SH-SY5Y (cell line): ENCODE measurements at regions not wholly inside any gene's neighbourhood (a gene's known extent, or its start where the extent isn't known, plus 50 kb on each side); places are given as distances from the start of the nearest gene placed in this dataset.

Experiments
- GATA2 ChIP-seq: IDR thresholded peaks from 2 replicates; pipeline ENCODE4 v1.6.1; 2011; ENCODE audit warnings: mild to moderate bottlenecking, low read depth, low read length
- GATA3 ChIP-seq: IDR thresholded peaks from 2 replicates; pipeline ENCODE4 v1.6.1; 2011; ENCODE audit warnings: low read depth, mild to moderate bottlenecking, low read length, moderate library complexity

GRCh38 chr17:65305778-65306177 lies 168.6 kb downstream of the RGS9 start:
- TF ChIP-seq GATA2: no peak
- TF ChIP-seq GATA3: no peak
